HG03520 (cell line): ENCODE measurements at regions not wholly inside any gene's neighbourhood (a gene's known extent, or its start where the extent isn't known, plus 50 kb on each side); places are given as distances from the start of the nearest gene placed in this dataset.
"Not testable (repeated sequence)": the region's sequence is repeated elsewhere in the genome, so short reads cannot be mapped to it uniquely, and the experiment has no call there.

Experiments
- ATAC-seq: cut with Tn5 transposase; IDR thresholded peaks from one replicate; pipeline ENCODE4 v1.9.1; 2021; ENCODE audit warnings: mild to moderate bottlenecking, moderate library complexity; ENCODE audit not compliant: unreplicated experiment

- no peak for ATAC-seq
Measured at GRCh38 chr17:71548540-71549190, 572.2 kb upstream of the SOX9 start.

GRCh38 chr17:71550675-71551074 is 570.1 kb upstream of the SOX9 start:
- no peak for ATAC-seq

GRCh38 chr17:71553381-71553780 is 567.4 kb upstream of the SOX9 start:
- no peak for ATAC-seq

- no peak for ATAC-seq
Measured at GRCh38 chr17:71558901-71559300, 561.9 kb upstream of the SOX9 start.

- ATAC-seq: no peak
Measured at GRCh38 chr17:71572343-71572742, 548.5 kb upstream of the SOX9 start.

GRCh38 chr17:71578446-71578845 is 542.4 kb upstream of the SOX9 start:
- ATAC-seq: no peak

GRCh38 chr17:71580220-71580619 is 540.6 kb upstream of the SOX9 start:
- no peak for ATAC-seq

- ATAC-seq: no peak
Measured at GRCh38 chr17:71585540-71585939, 535.3 kb upstream of the SOX9 start.

GRCh38 chr17:71592431-71592830 is 528.4 kb upstream of the SOX9 start:
- ATAC-seq: no peak

- no peak for ATAC-seq
Measured at GRCh38 chr17:71593078-71593477, 527.7 kb upstream of the SOX9 start.

GRCh38 chr17:71599583-71599982 is 521.2 kb upstream of the SOX9 start:
- not testable (repeated sequence) for ATAC-seq

- no peak for ATAC-seq
Measured at GRCh38 chr17:71600137-71600789, 520.6 kb upstream of the SOX9 start.

GRCh38 chr17:71601894-71602504 is 518.8 kb upstream of the SOX9 start:
- ATAC-seq: no peak

GRCh38 chr17:71613996-71614395 is 506.8 kb upstream of the SOX9 start:
- ATAC-seq: no peak

GRCh38 chr17:71615820-71616219 is 505.0 kb upstream of the SOX9 start:
- no peak for ATAC-seq

- not testable (repeated sequence) for ATAC-seq
Measured at GRCh38 chr17:71617767-71618166, 503.1 kb upstream of the SOX9 start.

- no peak for ATAC-seq
Measured at GRCh38 chr17:71625330-71625729, 495.5 kb upstream of the SOX9 start.

- no peak for ATAC-seq
Measured at GRCh38 chr17:71628306-71628705, 492.5 kb upstream of the SOX9 start.

- ATAC-seq: no peak
Measured at GRCh38 chr17:71631483-71631882, 489.3 kb upstream of the SOX9 start.

- no peak for ATAC-seq
Measured at GRCh38 chr17:71632328-71632727, 488.5 kb upstream of the SOX9 start.

GRCh38 chr17:71633391-71633849 is 487.4 kb upstream of the SOX9 start:
- ATAC-seq: no peak

GRCh38 chr17:71634376-71634775 is 486.4 kb upstream of the SOX9 start:
- ATAC-seq: no peak
